ENCODE measurements at regions not wholly inside any gene's neighbourhood (a gene's known extent, or its start where the extent isn't known, plus 50 kb on each side); places are given as distances from the start of the nearest gene placed in this dataset.

GRCh38 chr14:104342435-104343293 lies 204.3 kb downstream of the KIF26A start:
- ChIA-PET POLR2A (ENCODE audit: low non-redundant PET) (no interaction called here), CTCF (interaction anchor here (0.9 to 1.3 kb wide), 2 partner anchors 27 to 186 kb away, joined by 3 read pairs; no protein-coding TSS in a partner anchor)
- Histone ChIP-seq H3K9me3 (ENCODE audit: low read depth, low read length, poor library complexity, severe bottlenecking) (peaks cover 4% of the 10 kb centered on the region), H3K27ac (ENCODE audit: low read depth, low read length, poor library complexity, severe bottlenecking) (no peak overlapping the region), H3K4me3 (ENCODE audit: low read depth, low read length, poor library complexity, severe bottlenecking) (no peak overlapping the region), H3K27me3 (replicated peaks; ENCODE audit: insufficient read depth, low read depth, low read length, poor library complexity) (peaks cover 10% of the 10 kb centered on the region), H3K36me3 (ENCODE audit: insufficient read depth, low read length, poor library complexity, severe bottlenecking) (no peaks in the 10 kb centered on the region), H3K4me1 (ENCODE audit: insufficient read depth, low read length, poor library complexity, severe bottlenecking) (no peaks in the 10 kb centered on the region)
- no peak for DNase-seq (ENCODE audit: low spot score)
- no TSS peak for BruUV-seq (replicated peaks)
- TF ChIP-seq EZH2 (IDR thresholded peaks at IDR 0.05; ENCODE audit: borderline replicate concordance, low read depth, low read length, poor library complexity, severe bottlenecking) (no peak), CTCF (conservative IDR thresholded peaks at IDR 0.05; ENCODE audit: low read depth, low read length) (no peak)
- intact Hi-C loops (cut with micrococcal nuclease; ENCODE audit: unreplicated experiment): loop anchor here (10.0 kb wide), 1 partner anchor 208 kb away; the partner anchor contains the start of gene KIF26A

DNA sequence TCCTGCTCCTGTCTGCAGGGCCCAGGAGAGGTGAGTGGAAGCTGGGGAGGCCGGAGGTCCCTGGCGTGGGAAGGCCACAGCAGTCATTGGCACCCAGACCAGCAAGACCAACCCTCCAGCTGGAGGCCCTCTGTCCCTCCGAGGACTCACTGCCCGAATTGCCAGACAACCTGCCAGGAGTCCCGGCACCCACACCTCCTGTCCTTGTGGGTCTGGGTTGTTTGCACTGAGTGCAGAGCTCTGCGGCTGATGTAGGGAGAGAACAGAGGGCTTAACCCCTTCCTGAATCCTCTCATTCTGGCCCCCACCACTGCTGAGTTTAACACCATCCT lies 204.9 kb downstream of the KIF26A start:
- Histone ChIP-seq H3K27ac (ENCODE audit: low read depth, low read length, poor library complexity, severe bottlenecking) (no peak overlapping the region), H3K9me3 (ENCODE audit: low read depth, low read length, poor library complexity, severe bottlenecking) (peaks cover 3% of the 10 kb centered on the region), H3K4me3 (ENCODE audit: low read depth, low read length, poor library complexity, severe bottlenecking) (no peak overlapping the region), H3K27me3 (replicated peaks; ENCODE audit: insufficient read depth, low read depth, low read length, poor library complexity) (peaks cover 5% of the 10 kb centered on the region), H3K36me3 (ENCODE audit: insufficient read depth, low read length, poor library complexity, severe bottlenecking) (no peaks in the 10 kb centered on the region), H3K4me1 (ENCODE audit: insufficient read depth, low read length, poor library complexity, severe bottlenecking) (no peaks in the 10 kb centered on the region)
- no peak for DNase-seq (ENCODE audit: low spot score)
- no peak for TF ChIP-seq CTCF (conservative IDR thresholded peaks at IDR 0.05; ENCODE audit: low read depth, low read length)
- no peak for TF ChIP-seq EZH2 (IDR thresholded peaks at IDR 0.05; ENCODE audit: borderline replicate concordance, low read depth, low read length, poor library complexity, severe bottlenecking)
- POLR2A ChIA-PET (ENCODE audit: low non-redundant PET): no interaction called here
- no TSS peak for BruUV-seq (replicated peaks)
- CTCF ChIA-PET: no interaction called here
- intact Hi-C loops (cut with micrococcal nuclease; ENCODE audit: unreplicated experiment): loop anchor here (10.0 kb wide), 1 partner anchor 208 kb away; the partner anchor contains the start of gene KIF26A

DNA sequence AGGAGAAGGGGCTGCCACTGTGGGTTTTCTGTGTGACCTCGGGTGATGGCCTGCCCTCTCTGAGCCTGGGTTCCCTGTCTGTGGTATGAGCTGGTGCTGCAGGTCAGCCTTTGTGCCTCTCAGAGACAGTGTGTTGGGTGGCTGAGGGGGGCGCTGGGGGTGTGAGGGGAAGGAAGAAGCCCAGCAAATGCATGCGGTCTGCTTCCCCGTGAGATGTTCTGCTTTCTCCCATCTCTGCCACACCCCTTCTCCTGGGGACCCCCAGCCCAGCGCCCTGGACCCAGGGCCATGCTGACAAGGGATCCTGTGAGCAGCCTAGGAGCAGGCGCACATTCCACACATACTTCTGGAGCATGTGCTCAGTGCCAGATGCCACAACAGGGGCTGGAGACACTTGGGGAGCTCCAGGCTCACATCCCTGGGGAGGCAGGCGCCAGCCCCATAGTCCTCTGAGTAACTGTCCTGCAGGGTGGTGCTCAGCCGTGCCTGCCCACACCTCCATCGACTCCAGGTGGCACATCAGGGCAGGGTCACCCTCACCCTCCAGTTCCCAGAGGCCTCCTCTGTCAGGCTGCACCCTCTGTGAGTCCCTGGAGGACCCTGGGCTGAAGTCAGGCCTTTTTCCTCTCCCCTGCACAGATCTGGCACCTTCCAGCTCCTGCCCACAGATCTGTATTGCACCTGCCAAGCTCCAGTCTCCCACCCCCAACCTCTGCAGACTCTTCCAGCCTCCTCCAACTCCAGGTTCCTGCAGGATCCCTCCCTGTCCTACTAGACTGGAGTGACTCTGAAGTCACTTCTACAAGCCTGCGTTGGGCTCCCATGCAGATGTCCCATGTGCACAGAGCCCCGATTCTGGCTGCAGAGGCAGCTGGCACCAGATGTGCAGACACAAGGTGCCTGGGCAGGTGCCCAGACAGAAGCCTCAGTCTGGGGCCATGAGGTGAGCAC lies 205.6 kb downstream of the KIF26A start:
- Histone ChIP-seq H3K9me3 (ENCODE audit: low read depth, low read length, poor library complexity, severe bottlenecking) (no peaks in the 10 kb centered on the region), H3K27me3 (replicated peaks; ENCODE audit: insufficient read depth, low read depth, low read length, poor library complexity) (peaks cover 5% of the 10 kb centered on the region), H3K36me3 (ENCODE audit: insufficient read depth, low read length, poor library complexity, severe bottlenecking) (no peaks in the 10 kb centered on the region), H3K27ac (ENCODE audit: low read depth, low read length, poor library complexity, severe bottlenecking) (no peak overlapping the region), H3K4me1 (ENCODE audit: insufficient read depth, low read length, poor library complexity, severe bottlenecking) (no peaks in the 10 kb centered on the region), H3K4me3 (ENCODE audit: low read depth, low read length, poor library complexity, severe bottlenecking) (no peak overlapping the region)
- TF ChIP-seq EZH2 (IDR thresholded peaks at IDR 0.05; ENCODE audit: borderline replicate concordance, low read depth, low read length, poor library complexity, severe bottlenecking): no peak
- no peak for TF ChIP-seq CTCF (conservative IDR thresholded peaks at IDR 0.05; ENCODE audit: low read depth, low read length)
- intact Hi-C loops (cut with micrococcal nuclease; ENCODE audit: unreplicated experiment): loop anchor here (10.0 kb wide), 1 partner anchor 209 kb away; the partner anchor contains the start of gene KIF26A
- CTCF ChIA-PET: interaction anchor here (0.6 kb wide), 1 partner anchor 207 kb away, joined by 9 read pairs; no protein-coding TSS in a partner anchor
- no peak for DNase-seq (ENCODE audit: low spot score)
- POLR2A ChIA-PET (ENCODE audit: low non-redundant PET): no interaction called here
- BruUV-seq (replicated peaks): no TSS peak
